Forelimb muscle (tissue), 1 donor: ENCODE measurements at regions not wholly inside any gene's neighbourhood (a gene's known extent, or its start where the extent isn't known, plus 50 kb on each side); places are given as distances from the start of the nearest gene placed in this dataset.
A peak's percentile ranks its signal among the peaks of the same experiment; 100 is the strongest.
"Not testable (repeated sequence)": the region's sequence is repeated elsewhere in the genome, so short reads cannot be mapped to it uniquely, and the experiment has no call there.

ENCODE experiments used
- DNase-seq: peaks from one replicate; pipeline ENCODE4 v3.0.0-alpha.2; 2013; ENCODE audit warnings: low read depth

DNA sequence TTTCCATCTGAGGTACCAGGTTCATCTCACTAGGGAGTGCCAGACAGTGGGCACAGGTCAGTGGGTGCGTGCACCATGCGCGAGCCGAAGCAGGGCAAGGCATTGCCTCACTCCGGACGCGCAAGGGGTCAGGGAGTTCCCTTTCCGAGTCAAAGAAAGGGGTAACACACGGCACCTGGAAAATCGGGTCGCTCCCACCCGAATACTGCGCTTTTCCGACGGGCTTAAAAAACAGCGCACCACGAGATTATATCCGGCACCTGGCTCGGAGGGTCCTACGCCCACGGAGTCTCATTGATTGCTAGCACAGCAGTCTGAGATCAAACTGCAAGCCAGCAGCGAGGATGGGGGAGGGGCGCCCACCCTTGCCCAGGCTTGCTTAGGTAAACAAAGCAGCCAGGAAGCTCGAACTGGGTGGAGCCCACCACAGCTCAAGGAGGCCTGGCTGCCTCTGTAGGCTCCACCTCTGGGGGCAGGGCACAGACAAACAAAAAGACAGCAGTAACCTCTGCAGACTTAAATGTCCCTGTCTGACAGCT, 242.5 kb downstream of the CYLC2 start:
- not testable (repeated sequence) for DNase-seq

DNA sequence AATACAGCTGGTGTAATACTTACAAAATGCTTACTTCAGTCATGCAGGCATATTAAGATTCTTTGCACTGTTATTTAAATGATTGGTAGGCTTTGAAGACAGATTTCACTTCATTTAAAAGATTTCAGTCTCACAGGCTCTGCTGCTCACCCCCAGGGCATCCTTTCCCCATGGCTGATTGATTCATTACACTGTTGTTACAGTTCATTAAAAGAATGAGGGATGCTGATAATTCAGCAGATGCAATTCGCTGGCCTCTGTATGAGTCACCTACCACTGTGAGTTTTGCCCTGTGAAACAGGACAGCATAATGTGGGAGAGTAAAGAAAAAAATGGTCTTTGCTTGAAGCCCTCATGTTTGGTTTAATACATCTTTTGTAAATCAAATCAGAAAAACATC, 246.9 kb downstream of the CYLC2 start:
- no peak for DNase-seq

DNA sequence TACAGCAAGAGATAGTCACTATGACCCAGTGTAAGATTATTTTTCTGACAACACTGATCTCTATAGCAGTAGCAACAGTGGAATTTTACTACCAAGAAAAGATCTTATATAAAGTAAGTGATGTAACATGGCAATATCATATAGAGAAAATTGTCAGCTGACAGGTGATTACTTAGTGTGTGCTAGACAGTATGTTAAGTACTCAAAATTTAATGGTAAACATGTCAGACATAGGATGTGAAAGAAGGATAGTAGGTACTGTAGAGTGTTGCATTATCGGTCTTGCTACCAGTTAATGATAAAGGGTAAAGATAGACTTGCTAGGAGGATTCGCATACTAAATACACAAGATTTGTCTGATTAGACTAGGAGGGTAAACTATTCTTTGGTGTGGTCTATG, 247.4 kb downstream of the CYLC2 start:
- DNase-seq: no peak

DNA sequence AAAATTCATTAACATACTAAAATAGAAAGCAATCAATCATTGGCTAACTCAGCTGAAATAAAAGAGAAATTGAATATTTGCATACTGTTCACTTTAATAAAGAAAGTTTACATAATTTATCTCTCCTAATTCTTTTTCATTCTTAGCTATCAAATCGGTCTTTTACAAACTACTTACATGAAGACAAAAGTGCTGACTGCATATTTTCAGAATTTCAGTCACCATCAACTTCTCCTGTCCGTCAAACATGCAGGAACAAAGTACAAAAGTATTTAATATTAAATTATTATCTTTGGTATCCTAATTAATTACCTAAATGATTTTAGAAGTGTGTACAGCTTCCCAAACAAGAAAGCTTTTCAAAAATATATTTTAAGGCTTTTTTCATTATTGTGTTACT, 248.4 kb downstream of the CYLC2 start:
- DNase-seq: no peak

DNA sequence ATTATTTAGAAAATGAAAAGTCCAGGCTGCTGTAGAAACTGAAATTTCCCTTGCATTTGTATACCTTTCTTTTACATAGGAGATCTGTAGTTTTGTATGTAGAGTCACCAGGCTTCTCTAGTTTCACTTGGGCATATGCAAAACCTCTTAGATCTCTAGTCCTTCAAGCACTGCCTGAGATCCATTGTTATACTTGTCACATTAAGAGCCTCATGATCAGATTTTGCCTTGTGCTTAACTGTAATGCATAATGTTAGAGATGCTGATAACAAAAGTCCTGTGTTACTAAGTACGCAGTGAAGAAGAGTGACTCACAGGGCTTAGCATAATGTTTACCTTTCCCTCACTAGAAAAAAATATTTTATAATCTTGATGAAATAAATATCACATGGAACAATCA, 250.2 kb downstream of the CYLC2 start:
- DNase-seq: no peak

DNA sequence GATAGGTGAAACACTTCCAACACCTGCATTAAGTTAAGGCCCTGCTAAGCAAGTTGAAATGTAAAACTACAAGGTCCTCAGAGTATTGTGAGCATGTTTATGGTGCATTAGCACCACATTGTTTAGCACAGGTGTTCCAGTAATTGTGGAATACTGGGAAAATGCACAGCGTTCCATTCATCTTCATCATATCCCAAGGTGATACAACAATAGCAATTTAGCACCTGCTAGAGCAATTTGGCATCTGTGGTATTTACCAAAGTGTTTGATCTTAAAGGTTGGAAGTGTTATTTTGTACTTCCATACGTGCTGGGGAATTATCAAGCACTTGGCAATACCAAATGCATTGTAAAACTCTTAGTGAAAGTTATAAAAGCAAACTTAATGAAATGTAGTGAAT, 266.8 kb downstream of the CYLC2 start:
- no peak for DNase-seq

DNA sequence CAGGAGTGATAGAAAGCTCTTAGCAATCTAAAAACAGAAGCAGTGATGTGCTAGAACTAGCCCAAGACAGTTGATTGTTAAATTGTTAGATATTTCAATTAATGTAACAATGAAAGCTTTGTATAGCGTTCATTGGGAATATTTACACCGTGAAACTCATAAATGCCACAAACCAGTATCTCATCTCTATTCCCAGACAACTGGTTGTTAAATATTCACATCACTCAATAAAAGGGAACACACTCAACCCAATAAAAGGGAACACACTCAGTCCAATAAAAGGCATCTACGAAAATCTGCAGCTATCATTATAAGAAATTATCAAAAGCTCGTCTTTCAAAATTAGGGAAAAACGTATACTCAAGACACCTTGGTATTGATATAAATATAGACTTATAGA, 270.9 kb downstream of the CYLC2 start:
- no peak for DNase-seq

DNA sequence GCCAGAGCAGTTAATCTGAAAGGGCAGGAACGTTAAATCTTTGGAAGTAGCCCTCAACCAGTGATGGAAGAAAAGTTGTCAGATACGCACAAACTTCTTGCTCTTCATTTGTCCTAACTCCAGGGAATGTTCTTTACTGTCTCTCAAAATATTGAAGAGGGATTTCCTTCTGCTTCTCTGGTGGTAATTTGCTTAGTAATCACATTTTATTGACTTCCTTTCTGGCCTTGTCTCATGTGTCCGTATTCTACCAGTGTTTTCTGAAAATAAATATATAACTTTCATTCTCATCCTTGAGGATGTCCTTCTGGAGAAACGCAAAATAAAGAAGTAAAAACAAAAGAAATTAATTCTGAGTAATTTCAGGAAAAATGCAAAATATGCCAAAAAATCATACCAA, 282.1 kb downstream of the CYLC2 start:
- no peak for DNase-seq

DNA sequence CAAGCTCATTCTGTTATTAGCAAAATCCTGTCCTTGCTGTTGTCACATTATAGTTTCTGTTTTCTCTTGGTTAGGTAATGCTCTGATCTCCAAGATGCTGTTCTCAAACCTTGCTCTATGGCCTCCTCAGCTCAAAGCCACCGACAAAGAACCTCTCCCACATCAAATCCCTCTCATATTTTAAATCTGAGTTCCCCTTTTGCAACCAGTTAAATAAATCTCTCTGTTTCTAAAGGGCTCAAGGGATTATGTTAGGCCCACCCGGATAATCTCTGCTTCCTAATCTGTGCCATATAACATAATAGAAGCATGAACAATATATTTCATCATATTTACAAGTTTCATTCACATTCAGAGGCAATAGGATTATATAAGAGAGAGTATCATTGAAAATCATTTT, 286.0 kb downstream of the CYLC2 start:
- DNase-seq: no peak

DNA sequence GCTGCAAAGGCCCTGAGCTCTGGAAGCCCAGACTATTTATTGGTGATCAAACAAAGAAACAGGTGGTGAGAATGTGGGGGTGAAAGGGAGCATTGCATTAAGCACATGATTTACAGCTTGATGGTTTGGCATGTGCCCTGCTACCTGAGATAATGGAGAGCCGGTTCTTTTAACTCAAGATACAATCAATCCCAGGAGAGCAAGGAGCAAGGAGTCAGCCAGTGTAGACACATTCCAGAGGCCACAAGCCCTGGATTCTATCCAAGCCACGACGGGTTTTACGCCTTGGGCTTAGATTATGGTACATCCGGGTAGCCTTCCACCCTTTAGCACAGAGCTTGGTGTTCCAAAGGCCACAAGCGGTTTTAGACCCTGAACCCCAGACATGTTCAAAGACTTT, 292.2 kb downstream of the CYLC2 start:
- no peak for DNase-seq

DNA sequence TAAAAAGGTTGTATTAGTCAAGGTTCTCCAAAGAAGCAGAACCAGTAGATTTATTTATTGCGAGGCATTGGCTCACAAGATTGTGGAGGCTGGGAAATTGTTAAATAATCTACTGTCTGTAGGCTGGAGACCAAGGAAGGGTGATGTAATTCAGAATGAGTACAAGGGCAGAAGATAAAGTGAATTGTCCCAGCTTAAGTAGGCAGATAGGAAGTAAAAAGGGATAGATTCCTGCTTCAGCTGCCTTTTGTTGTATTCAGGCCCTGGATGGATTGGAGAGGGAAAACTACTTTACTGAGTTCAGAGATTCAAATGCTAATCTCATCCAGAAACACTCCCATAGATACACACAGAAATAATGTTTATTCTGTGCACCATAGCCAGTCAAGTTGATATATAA, 301.1 kb downstream of the CYLC2 start:
- no peak for DNase-seq

DNA sequence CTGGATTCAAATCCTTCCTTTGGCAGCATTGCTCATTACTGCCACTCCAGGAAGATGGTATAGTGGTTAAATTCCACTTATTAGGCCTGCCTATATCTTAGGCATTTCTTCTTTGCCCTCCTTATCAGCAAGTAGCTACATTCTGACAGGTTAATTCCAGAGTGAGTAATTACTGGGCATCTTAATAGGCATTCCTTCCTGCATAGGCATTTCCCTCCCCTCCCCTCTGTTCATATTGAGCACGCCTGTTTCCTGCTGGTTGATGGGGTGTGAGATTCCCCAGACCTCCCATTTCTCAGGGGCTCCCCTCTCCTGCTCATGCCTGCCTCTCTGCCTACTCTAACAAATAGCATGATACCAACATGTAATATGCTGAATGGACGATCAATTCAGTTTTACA, 305.9 kb downstream of the CYLC2 start:
- no peak for DNase-seq

DNA sequence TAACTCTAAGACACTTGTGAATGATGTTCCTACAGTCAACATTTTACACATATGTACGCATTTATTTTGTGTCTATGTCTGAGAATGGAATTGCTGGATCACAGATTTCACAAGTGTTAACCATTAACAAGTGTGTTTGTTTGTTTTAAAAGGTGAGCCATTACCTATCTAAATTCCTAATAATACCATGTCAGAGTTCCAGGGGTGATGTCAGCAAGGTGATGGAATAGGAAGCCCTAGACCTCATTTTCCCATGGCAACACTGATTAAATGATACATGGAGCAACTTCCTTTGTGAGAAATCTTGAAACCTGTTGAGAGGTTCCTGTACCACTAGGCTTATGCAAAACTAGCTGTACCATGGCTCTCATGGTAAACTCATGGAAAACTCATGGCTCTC, 309.7 kb downstream of the CYLC2 start:
- no peak for DNase-seq

DNA sequence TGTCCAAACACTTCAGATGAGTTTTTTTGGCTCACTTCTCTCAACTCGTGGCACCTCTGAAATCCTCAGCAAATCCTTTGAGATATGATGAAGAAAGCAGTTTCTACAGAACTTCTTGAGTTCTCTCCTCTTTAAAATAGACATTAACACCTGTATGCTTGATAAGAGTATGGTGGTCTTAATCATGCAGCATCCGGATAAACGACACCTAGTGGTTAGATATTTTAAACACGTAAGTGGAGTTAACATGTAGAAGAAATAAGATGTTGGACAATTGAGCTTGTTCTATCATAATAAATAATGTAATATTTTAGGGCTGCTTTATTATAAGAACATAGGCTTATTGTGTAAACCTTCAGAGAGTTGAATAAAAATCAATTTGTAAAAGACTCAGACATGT, 324.8 kb downstream of the CYLC2 start:
- no peak for DNase-seq

DNA sequence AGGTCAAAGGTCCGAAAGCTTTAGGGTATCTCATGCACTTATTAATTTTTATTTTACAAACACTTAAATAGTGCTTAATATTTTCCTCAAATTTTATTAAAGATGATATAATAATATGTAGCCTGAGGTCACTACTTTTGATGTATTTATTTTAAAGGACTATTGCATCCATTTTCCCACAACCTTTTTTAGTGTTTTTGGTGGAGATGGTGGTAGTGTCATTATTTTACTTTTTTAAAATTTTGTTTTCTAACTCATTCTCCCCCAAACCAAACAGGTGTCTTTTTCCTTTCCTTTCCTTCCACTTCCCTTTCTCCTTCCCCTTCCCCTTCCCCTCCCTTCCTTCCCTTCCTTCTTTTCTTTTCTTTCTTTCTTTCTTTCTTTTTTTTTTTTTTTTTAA, 328.6 kb downstream of the CYLC2 start:
- DNase-seq: no peak

DNA sequence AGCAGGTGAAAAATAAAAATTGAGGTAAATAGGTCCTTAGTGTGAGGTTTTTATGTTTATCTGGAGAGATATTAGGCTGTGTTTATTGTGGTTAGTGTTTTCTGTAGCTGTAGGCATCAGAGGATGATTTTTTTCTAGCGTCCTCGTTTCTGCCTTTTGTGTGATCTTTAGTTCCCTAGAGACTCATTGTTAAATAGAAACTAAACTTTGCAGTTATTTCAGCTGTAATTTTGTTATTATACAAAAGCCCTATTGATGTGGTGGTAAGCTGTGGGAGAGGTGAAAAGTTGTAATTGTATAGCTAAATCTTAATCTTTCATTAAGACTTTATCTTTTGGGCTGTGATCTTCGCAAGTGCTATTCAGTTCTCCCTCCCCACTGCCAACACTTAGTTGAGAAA, 340.3 kb downstream of the CYLC2 start:
- no peak for DNase-seq

DNA sequence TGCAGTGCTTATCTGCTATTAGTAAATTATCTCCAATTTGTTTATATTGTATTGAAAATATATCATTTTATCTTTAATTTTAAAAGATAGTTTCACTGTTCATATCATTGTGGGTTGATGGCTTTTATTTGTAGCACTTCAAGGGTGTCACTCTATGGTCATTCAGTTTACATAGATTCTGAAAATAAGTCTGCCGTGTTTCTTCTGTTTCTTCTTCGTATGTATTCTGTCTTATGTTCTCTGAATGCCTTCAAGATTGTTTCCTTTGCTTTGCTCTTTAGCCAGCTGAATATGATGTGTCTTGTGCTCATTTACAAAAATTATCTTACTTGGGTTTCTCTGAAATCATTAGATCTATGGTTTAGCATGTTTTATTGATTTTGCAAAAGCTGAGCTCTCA, 359.9 kb downstream of the CYLC2 start:
- no peak for DNase-seq

DNA sequence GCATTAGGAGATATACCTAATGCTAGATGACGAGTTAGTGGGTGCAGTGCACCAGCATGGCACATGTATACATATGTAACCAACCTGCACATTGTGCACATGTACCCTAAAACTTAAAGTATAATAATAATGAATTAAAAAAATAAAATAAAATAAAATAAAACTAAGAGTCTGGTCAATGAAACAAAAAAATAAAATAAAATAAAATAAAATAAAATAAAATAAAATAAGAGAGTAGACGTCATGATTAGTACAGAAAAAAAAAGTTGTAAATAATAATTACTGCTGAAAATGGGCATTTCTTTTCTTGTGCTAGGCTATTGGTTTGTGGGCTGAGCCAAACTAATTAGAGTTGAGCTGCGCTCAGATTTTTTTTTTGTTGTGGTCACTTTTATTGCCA, 362.8 kb downstream of the CYLC2 start:
- not testable (repeated sequence) for DNase-seq

DNA sequence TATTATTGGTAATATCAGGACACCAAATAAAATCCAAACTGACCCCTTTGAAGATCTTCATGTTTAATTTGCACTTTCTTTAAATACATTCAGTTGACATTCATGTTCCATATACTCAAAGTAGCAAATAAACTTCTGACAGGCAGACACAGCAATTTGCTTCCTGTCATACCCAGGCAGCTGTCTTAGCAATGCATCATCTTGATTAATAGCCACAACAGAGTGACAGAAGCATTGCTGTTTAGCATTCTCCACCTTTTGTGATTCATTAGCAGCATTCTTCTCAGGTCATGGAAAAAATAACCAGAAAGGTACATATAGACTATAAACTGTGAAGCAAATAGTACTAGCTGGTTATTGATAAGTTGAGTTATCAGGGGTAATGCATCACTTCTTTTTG, 366.8 kb downstream of the CYLC2 start:
- no peak for DNase-seq

DNA sequence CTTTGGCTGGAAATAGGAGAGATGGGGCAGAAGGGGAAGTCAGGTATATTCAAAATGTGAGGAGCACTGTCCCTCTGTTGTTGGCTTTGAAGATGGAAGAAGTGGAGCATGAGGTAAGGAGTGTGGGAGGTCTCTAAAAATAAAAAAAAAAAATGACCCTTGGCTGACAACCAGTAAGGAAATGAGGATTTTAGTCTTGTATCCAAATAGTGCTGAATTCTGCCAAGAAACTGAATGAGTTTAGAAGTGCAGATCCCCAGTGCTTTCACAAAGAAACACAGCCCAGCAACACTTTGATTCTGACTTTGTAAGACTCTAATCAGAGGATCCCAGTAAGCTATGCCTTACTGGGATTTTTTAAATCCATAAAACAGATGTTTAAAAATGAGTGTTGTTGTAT, 367.9 kb downstream of the CYLC2 start:
- DNase-seq: peak; percentile 70

DNA sequence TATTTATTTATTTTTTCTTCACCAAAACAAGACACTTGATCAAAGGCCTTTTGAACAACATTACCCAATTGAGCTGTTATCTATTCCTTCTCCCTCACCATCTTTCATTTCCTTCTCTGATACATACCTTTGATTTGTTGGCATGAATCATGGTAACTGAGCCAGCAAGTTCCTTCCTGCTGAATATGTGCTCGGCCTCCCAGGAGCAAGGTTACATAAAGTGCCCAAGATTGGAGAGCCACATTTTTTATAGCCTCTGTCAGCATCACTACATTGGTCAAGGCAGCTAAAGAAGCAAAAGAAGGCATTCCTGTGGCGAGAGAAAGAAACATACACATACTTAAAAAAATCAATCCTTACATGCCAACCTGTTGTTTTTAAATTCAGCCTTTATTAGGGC, 369.6 kb downstream of the CYLC2 start:
- no peak for DNase-seq

DNA sequence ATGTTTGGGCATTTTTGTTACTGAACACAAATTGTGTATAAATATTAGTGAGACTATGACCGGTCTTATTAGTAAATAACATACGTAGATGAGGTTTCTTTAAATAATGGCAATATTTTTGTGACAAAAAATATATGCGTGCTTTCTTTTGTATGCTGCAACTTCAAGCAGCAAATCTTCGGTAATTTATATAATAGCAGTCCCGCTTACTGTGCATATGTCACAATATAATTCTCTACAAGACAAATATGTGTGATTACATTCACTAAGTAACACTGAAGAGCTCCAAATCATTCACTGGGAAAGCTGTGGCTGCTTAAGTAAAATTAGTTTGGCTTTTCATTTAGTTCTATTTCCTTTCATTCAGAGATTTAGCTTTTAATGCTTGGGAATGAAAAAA, 376.0 kb downstream of the CYLC2 start:
- DNase-seq: no peak

DNA sequence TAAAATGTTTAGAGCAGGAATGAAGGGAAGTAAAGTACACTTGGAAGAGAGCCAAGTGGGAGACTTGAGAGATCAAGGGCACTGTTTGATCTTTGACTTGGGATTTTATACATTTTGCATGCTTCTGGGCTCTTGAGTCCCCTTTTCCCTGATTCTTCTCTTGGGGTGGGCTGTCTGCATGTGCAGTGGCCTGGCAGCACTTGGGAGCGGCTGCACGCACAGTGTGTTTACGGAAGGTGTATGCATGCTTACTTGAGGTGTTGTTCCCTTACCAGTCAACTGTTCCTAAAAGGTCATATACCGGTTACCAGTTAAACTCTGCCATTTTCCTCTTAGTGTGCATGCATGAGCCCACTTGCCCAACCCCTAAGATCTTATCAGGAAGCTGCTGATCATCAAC, 377.7 kb downstream of the CYLC2 start:
- no peak for DNase-seq

DNA sequence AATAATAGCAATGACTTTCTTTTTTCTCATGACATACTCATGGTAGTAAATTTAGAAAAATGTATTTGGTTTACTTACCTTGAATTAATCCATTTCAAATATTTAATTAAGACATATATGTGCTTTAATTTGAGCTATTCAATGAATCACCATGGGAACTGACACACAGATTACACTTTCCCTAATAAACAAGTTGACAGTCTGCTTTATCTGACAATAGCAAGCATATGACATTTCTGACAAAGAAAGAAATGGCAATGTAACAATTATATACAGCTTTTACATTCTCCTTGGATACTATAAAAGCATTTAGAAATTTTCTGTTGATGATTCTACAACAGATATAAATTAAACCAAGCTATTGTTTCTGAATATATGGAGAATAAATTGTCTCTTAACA, 382.5 kb downstream of the CYLC2 start:
- DNase-seq: no peak
